CD4-positive, alpha-beta T cell treated with Interleukin-17A for 4 hours (primary cell): ENCODE measurements at regions not wholly inside any gene's neighbourhood (a gene's known extent, or its start where the extent isn't known, plus 50 kb on each side); places are given as distances from the start of the nearest gene placed in this dataset.

Experiments
- DNase-seq: peaks from one replicate; pipeline ENCODE4 v3.0.0-alpha.2; 2020; ENCODE audit warnings: mixed read lengths

GRCh38 chr1:238252033-238252802 is 361.5 kb upstream of the ZP4 start:
- DNase-seq: no peak

- DNase-seq: no peak
Measured at GRCh38 chr1:238248356-238248755, 357.6 kb upstream of the ZP4 start.

- DNase-seq: no peak
Measured at GRCh38 chr1:238242181-238242580, 351.5 kb upstream of the ZP4 start.

- DNase-seq: no peak
Measured at GRCh38 chr1:238241607-238242006, 350.9 kb upstream of the ZP4 start.

GRCh38 chr1:238239343-238239742 is 348.6 kb upstream of the ZP4 start:
- no peak for DNase-seq

- DNase-seq: no peak
Measured at GRCh38 chr1:238233966-238234365, 343.2 kb upstream of the ZP4 start.

- DNase-seq: no peak
Measured at GRCh38 chr1:238232084-238232710, 341.5 kb upstream of the ZP4 start.

- no peak for DNase-seq
Measured at GRCh38 chr1:238226810-238227209, 336.1 kb upstream of the ZP4 start.

- no peak for DNase-seq
Measured at GRCh38 chr1:238223076-238223640, 332.4 kb upstream of the ZP4 start.

GRCh38 chr1:238221738-238222137 is 331.0 kb upstream of the ZP4 start:
- no peak for DNase-seq

- no peak for DNase-seq
Measured at GRCh38 chr1:238214449-238214848, 323.7 kb upstream of the ZP4 start.

- DNase-seq: no peak
Measured at GRCh38 chr1:238205045-238205662, 314.4 kb upstream of the ZP4 start.

- DNase-seq: no peak
Measured at GRCh38 chr1:238201992-238202391, 311.3 kb upstream of the ZP4 start.

- DNase-seq: no peak
Measured at GRCh38 chr1:238199325-238199724, 308.6 kb upstream of the ZP4 start.

- no peak for DNase-seq
Measured at GRCh38 chr1:238196516-238196915, 305.8 kb upstream of the ZP4 start.

- no peak for DNase-seq
Measured at GRCh38 chr1:238191170-238191569, 300.4 kb upstream of the ZP4 start.

- no peak for DNase-seq
Measured at GRCh38 chr1:238187575-238187949, 296.8 kb upstream of the ZP4 start.

GRCh38 chr1:238186887-238187574 is 296.3 kb upstream of the ZP4 start:
- no peak for DNase-seq

GRCh38 chr1:238177960-238178645 is 287.4 kb upstream of the ZP4 start:
- DNase-seq: no peak

- DNase-seq: no peak
Measured at GRCh38 chr1:238177351-238177750, 286.6 kb upstream of the ZP4 start.

- DNase-seq: no peak
Measured at GRCh38 chr1:238176441-238176840, 285.7 kb upstream of the ZP4 start.

GRCh38 chr1:238171985-238172384 is 281.3 kb upstream of the ZP4 start:
- no peak for DNase-seq

- DNase-seq: no peak
Measured at GRCh38 chr1:238161955-238162354, 271.2 kb upstream of the ZP4 start.
